AG09319 (cell line): ENCODE measurements at regions not wholly inside any gene's neighbourhood (a gene's known extent, or its start where the extent isn't known, plus 50 kb on each side); places are given as distances from the start of the nearest gene placed in this dataset.

Experiments
- DNase-seq: peaks from one replicate; pipeline ENCODE4 v3.0.0-alpha.2; 2010; ENCODE audit warnings: low read depth; ENCODE audit errors: extremely low read depth
- CTCF ChIP-seq: IDR thresholded peaks from 2 replicates; pipeline ENCODE4 v1.5.1; 2011; ENCODE audit warnings: low read depth, mild to moderate bottlenecking, inconsistent platforms, low read length, moderate library complexity

- no peak for TF ChIP-seq CTCF
- no peak for DNase-seq
Measured at GRCh38 chr4:123133397-123134050, 211.1 kb upstream of the NUDT6 start.

- no peak for TF ChIP-seq CTCF
- no peak for DNase-seq
Measured at GRCh38 chr4:123144616-123145015, 222.2 kb upstream of the NUDT6 start.

- no peak for DNase-seq
- no peak for TF ChIP-seq CTCF
Measured at GRCh38 chr4:123158576-123158975, 236.2 kb upstream of the NUDT6 start.

GRCh38 chr4:123159479-123159878 is 237.1 kb upstream of the NUDT6 start:
- TF ChIP-seq CTCF: no peak

GRCh38 chr4:123162859-123163258 is 233.7 kb upstream of the SPRY1 start:
- no peak for DNase-seq
- TF ChIP-seq CTCF: no peak

More at GRCh38 chr4:123159479-123159878, 237.1 kb upstream of the NUDT6 start:
- no peak for DNase-seq

- no peak for DNase-seq
- TF ChIP-seq CTCF: no peak
Measured at GRCh38 chr4:123163501-123163900, 233.1 kb upstream of the SPRY1 start.

GRCh38 chr4:123166023-123166422 is 230.6 kb upstream of the SPRY1 start:
- no peak for DNase-seq
- TF ChIP-seq CTCF: no peak
